ENCODE measurements at regions not wholly inside any gene's neighbourhood (a gene's known extent, or its start where the extent isn't known, plus 50 kb on each side); places are given as distances from the start of the nearest gene placed in this dataset.

DNA sequence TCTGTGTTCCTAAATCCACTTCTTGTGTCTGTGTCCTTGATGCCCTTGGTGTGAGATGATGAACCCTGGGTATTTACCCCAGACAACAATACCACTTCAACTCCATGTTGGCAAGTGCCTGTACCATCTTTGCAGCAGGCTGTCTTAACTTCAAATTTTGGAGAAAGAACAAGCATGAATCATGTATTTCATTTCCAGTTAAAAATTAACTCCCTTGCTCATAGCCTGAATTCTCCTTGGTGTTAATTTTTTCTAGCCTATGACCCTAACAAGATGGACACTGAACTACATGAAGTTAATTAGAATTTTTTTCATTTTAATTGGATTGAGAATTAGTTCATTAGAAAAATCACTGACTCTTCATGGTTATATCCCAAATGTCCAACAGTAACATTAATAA is 267.8 kb upstream of the INTU start:
- TF ChIP-seq SPI1 (IDR thresholded peaks at IDR 0.05; ENCODE audit: low read depth, low read length) (no peak), POLR2AphosphoS5 (IDR thresholded peaks at IDR 0.05; ENCODE audit: low read depth, low read length) (no peak), POLR2A (IDR thresholded peaks at IDR 0.05; ENCODE audit: low read depth, low read length) (no peak)
